ENCODE measurements at regions not wholly inside any gene's neighbourhood (a gene's known extent, or its start where the extent isn't known, plus 50 kb on each side); places are given as distances from the start of the nearest gene placed in this dataset.

GRCh38 chr18:57981308-57982028, 62.6 kb upstream of the NEDD4L start:
- Histone ChIP-seq H3K36me3 (ENCODE audit: control insufficient read depth, insufficient read depth, low read length) (no peaks in the 10 kb centered on the region), H3K27ac (ENCODE audit: low read length) (no peak overlapping the region), H3K4me1 (ENCODE audit: control insufficient read depth, insufficient read depth, low read length) (no peaks in the 10 kb centered on the region), H3K27me3 (ENCODE audit: control insufficient read depth, insufficient read depth, low read length) (no peaks in the 10 kb centered on the region), H3K9me3 (ENCODE audit: control insufficient read depth, insufficient read depth, low read depth, low read length) (no peaks in the 10 kb centered on the region), H3K4me3 (ENCODE audit: low read depth in 2 of 2, low read length in 2 of 2) (no peak overlapping the region)
- CTCF ChIA-PET, result no interaction called here
- POLR2A ChIA-PET, result no interaction called here
- intact Hi-C loops (cut with micrococcal nuclease; ENCODE audit: unreplicated experiment), result no loop called here
- in situ Hi-C loops (cut with HindIII; ENCODE audit: low pct_unique_long_range_greater_than_20kb, low sequenced_read_pairs), result no loop called here
- no TSS peak for BruUV-seq (replicated peaks)
- no peak for TF ChIP-seq TCF7L2 (IDR thresholded peaks at IDR 0.05; ENCODE audit: low read depth, low read length)
- TF ChIP-seq CTCF (IDR thresholded peaks at IDR 0.05), result no peak
- DNase-seq (ENCODE audit: low read depth, low spot score) (no peak), ATAC-seq (no peak)

GRCh38 chr18:57980573-57981307, 63.3 kb upstream of the NEDD4L start:
- in situ Hi-C loops (cut with HindIII; ENCODE audit: low pct_unique_long_range_greater_than_20kb, low sequenced_read_pairs), result no loop called here
- CTCF ChIA-PET, result no interaction called here
- no TSS peak for BruUV-seq (replicated peaks)

More at GRCh38 chr18:57980573-57981307, 63.3 kb upstream of the NEDD4L start:
- no peaks in the 10 kb centered on the region for H3K9me3 ChIP-seq (ENCODE audit: control insufficient read depth, insufficient read depth, low read depth, low read length)
- no peaks in the 10 kb centered on the region for H3K4me1 ChIP-seq (ENCODE audit: control insufficient read depth, insufficient read depth, low read length)
- intact Hi-C loops (cut with micrococcal nuclease; ENCODE audit: unreplicated experiment), result no loop called here
- no peak for TF ChIP-seq REST (IDR thresholded peaks at IDR 0.05; ENCODE audit: insufficient read depth in 1 of 2, low read depth in 2 of 2, low read length in 1 of 2)
- TF ChIP-seq POLR2AphosphoS5 (IDR thresholded peaks at IDR 0.05; ENCODE audit: low read depth, low read length), result no peak
- TF ChIP-seq SIN3A (IDR thresholded peaks at IDR 0.05; ENCODE audit: borderline replicate concordance, insufficient read depth, low read depth, low read length), result no peak
- TF ChIP-seq TCF7L2 (IDR thresholded peaks at IDR 0.05; ENCODE audit: low read depth, low read length), result no peak
- TF ChIP-seq CTCF (IDR thresholded peaks at IDR 0.05), result no peak
- POLR2A ChIA-PET, result no interaction called here
- H3K4me3 ChIP-seq (ENCODE audit: low read depth in 2 of 2, low read length in 2 of 2), result no peak overlapping the region
- H3K27me3 ChIP-seq (ENCODE audit: control insufficient read depth, insufficient read depth, low read length), result no peaks in the 10 kb centered on the region
- no peaks in the 10 kb centered on the region for H3K36me3 ChIP-seq (ENCODE audit: control insufficient read depth, insufficient read depth, low read length)
- DNase-seq (ENCODE audit: low read depth, low spot score) (no peak), ATAC-seq (no peak)
- H3K27ac ChIP-seq (ENCODE audit: low read length), result no peak overlapping the region

All from Panc1 (cell line).